HEK293T (cell line): ENCODE measurements at regions not wholly inside any gene's neighbourhood (a gene's known extent, or its start where the extent isn't known, plus 50 kb on each side); places are given as distances from the start of the nearest gene placed in this dataset.

Source experiments
- CTCF ChIA-PET: fragments of 350-600 bp; formaldehyde crosslinking; extraction: SDS; loops from one replicate; lab custom pipeline; 2021; ENCODE audit warnings: antibody characterized with exemption, inconsistent platforms; lab: Yijun Ruan, JAX
- POLR2A ChIA-PET: fragments of 350-600 bp; formaldehyde crosslinking; extraction: SDS; loops from one replicate; lab custom pipeline; 2020; ENCODE audit warnings: antibody characterized with exemption, inconsistent platforms; lab: Yijun Ruan, JAX
- DNase-seq: peaks from one replicate; pipeline ENCODE4 v3.0.0; 2012; ENCODE audit warnings: mixed read lengths; ENCODE audit errors: extremely low spot score
- ARNT ChIP-seq: fragments of 450-650 bp; IDR thresholded peaks from 2 replicates; pipeline ENCODE4 v1.6.1; 2017; ENCODE audit warnings: mild to moderate bottlenecking
- BHLHE40 ChIP-seq: fragments of 450-650 bp; IDR thresholded peaks from 2 replicates; pipeline ENCODE4 v1.6.1; 2016; ENCODE audit warnings: mild to moderate bottlenecking, moderate library complexity, borderline replicate concordance
- CTBP1 ChIP-seq: fragments of 450-650 bp; IDR thresholded peaks from 2 replicates; pipeline ENCODE4 v1.6.1; 2016; ENCODE audit warnings: borderline replicate concordance
- ELF4 ChIP-seq: fragments of 450-650 bp; IDR thresholded peaks from 2 replicates; pipeline ENCODE4 v1.6.1; 2017; ENCODE audit warnings: antibody characterized with exemption
- FOXA1 ChIP-seq: fragments of 450-650 bp; IDR thresholded peaks from 2 replicates; pipeline ENCODE4 v1.6.1; 2016; ENCODE audit warnings: mild to moderate bottlenecking
- FOXK2 ChIP-seq: fragments of 450-650 bp; IDR thresholded peaks from 2 replicates; pipeline ENCODE4 v1.6.1; 2016; ENCODE audit warnings: mild to moderate bottlenecking
- FOXM1 ChIP-seq: fragments of 450-650 bp; IDR thresholded peaks from 2 replicates; pipeline ENCODE4 v1.6.1; 2017; ENCODE audit warnings: mild to moderate bottlenecking, borderline replicate concordance
- HDGF ChIP-seq: fragments of 450-650 bp; IDR thresholded peaks from 2 replicates; pipeline ENCODE4 v1.6.1; 2017; ENCODE audit warnings: antibody characterized with exemption, borderline replicate concordance
- L3MBTL2 ChIP-seq: fragments of 450-650 bp; conservative IDR thresholded peaks from 2 replicates; pipeline ENCODE4 v1.6.1; 2016; ENCODE audit warnings: mild to moderate bottlenecking
- LEF1 ChIP-seq: fragments of 450-650 bp; IDR thresholded peaks from 2 replicates; pipeline ENCODE4 v1.6.1; 2017; ENCODE audit warnings: mild to moderate bottlenecking, borderline replicate concordance
- NFRKB ChIP-seq: fragments of 450-650 bp; IDR thresholded peaks from 2 replicates; pipeline ENCODE4 v1.6.1; 2016; ENCODE audit warnings: mild to moderate bottlenecking, moderate library complexity
- SP1 ChIP-seq: fragments of 450-650 bp; IDR thresholded peaks from 2 replicates; pipeline ENCODE4 v1.6.1; 2017
- SUZ12 ChIP-seq: fragments of 450-650 bp; IDR thresholded peaks from 2 replicates; pipeline ENCODE4 v1.6.1; 2016; ENCODE audit warnings: mild to moderate bottlenecking
- TARDBP ChIP-seq: fragments of 450-650 bp; IDR thresholded peaks from 2 replicates; pipeline ENCODE4 v1.6.1; 2016
- ZNF384 ChIP-seq: fragments of 450-650 bp; IDR thresholded peaks from 2 replicates; pipeline ENCODE4 v1.6.1; 2016
- TF ChIP-seq, protein P1 (sequence below): fragments of 450-650 bp; IDR thresholded peaks from 2 replicates; pipeline ENCODE4 v1.6.1; 2016

GRCh38 chr4:155593793-155594192 lies 72.9 kb upstream of the GUCY1A1 start:
- CTCF ChIA-PET: no interaction called here
- TF ChIP-seq SUZ12 (no peak), BHLHE40 (no peak), FOXK2 (no peak), CTBP1 (no peak)
- TF ChIP-seq, protein P1, sequence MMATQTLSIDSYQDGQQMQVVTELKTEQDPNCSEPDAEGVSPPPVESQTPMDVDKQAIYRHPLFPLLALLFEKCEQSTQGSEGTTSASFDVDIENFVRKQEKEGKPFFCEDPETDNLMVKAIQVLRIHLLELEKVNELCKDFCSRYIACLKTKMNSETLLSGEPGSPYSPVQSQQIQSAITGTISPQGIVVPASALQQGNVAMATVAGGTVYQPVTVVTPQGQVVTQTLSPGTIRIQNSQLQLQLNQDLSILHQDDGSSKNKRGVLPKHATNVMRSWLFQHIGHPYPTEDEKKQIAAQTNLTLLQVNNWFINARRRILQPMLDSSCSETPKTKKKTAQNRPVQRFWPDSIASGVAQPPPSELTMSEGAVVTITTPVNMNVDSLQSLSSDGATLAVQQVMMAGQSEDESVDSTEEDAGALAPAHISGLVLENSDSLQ: no peak
- DNase-seq: no peak
- POLR2A ChIA-PET: no interaction called here

GRCh38 chr4:155592938-155593297 lies 73.7 kb upstream of the GUCY1A1 start:
- TF ChIP-seq BHLHE40 (no peak), ZNF384 (no peak), ELF4 (no peak), TARDBP (no peak), FOXM1 (no peak), NFRKB (no peak), SP1 (no peak), HDGF (no peak), FOXA1 (no peak), FOXK2 (no peak), ARNT (no peak), L3MBTL2 (no peak), CTBP1 (no peak)
- TF ChIP-seq, protein P1: no peak
- DNase-seq: no peak
- ChIA-PET POLR2A (no interaction called here), CTCF (no interaction called here)

GRCh38 chr4:155592179-155592937 lies 74.3 kb upstream of the GUCY1A1 start:
- POLR2A ChIA-PET: no interaction called here
- TF ChIP-seq LEF1 (no peak), FOXK2 (no peak), SP1 (no peak), FOXA1 (no peak), ELF4 (no peak), L3MBTL2 (no peak), TARDBP (no peak), NFRKB (no peak), ZNF384 (no peak), CTBP1 (no peak), BHLHE40 (no peak), FOXM1 (no peak), HDGF (no peak)
- TF ChIP-seq, protein P1: no peak
- DNase-seq: no peak
- CTCF ChIA-PET: no interaction called here

GRCh38 chr4:155591738-155592143 lies 74.9 kb upstream of the GUCY1A1 start:
- ChIA-PET POLR2A (no interaction called here), CTCF (no interaction called here)
- TF ChIP-seq FOXM1: no peak
- TF ChIP-seq, protein P1: no peak
- TF ChIP-seq NFRKB: no peak
- no peak for TF ChIP-seq HDGF
- TF ChIP-seq ARNT: no peak
- TF ChIP-seq CTBP1: no peak
- TF ChIP-seq FOXA1: no peak
- TF ChIP-seq FOXK2: no peak
- no peak for TF ChIP-seq ELF4
- no peak for TF ChIP-seq ZNF384
- TF ChIP-seq BHLHE40: no peak
- no peak for TF ChIP-seq SUZ12
- no peak for TF ChIP-seq TARDBP
- TF ChIP-seq SP1: no peak
- no peak for TF ChIP-seq LEF1
- TF ChIP-seq L3MBTL2: no peak
- no peak for DNase-seq

GRCh38 chr4:155590796-155591585 lies 75.7 kb upstream of the GUCY1A1 start:
- no peak for DNase-seq
- CTCF ChIA-PET: no interaction called here
- TF ChIP-seq ARNT: no peak
- no peak for TF ChIP-seq ZNF384
- TF ChIP-seq FOXK2: no peak
- POLR2A ChIA-PET: no interaction called here
